ENCODE measurements at regions not wholly inside any gene's neighbourhood (a gene's known extent, or its start where the extent isn't known, plus 50 kb on each side); places are given as distances from the start of the nearest gene placed in this dataset.

DNA sequence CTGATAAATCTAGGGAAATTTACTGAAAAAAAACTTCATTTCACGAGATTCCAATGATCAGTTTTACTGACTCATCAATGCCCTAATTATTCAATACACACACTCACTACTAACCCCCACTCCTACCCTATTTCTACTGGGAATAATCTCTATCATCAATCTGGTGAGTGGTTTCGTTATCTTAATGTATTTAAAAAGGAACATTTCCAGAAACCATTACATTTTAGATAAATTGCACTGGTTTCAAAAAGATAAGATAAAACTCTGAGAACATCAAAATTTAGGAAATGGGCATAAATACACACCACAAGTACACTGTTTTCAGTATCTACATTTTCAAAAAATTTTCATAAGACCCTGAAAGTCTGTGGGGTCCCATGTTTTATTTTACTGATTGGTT lies 471.4 kb upstream of the PKDCC start:
- TF ChIP-seq POLR2A (IDR thresholded peaks at IDR 0.05) (no peak), CTCF (IDR thresholded peaks at IDR 0.05) (no peak)
